Astrocyte (in vitro differentiated cells and primary cell): ENCODE measurements at regions not wholly inside any gene's neighbourhood (a gene's known extent, or its start where the extent isn't known, plus 50 kb on each side); places are given as distances from the start of the nearest gene placed in this dataset.

Experiments used
- DNase-seq: peaks from one replicate; pipeline ENCODE4 v3.0.0-alpha.2; 2010; ENCODE audit warnings: low read depth
- FAIRE-seq: peaks from 2 replicates; lab custom pipeline; 2011; peaks lifted over from hg19 to GRCh38; lab: Jason Lieb, UNC
- H2AFZ ChIP-seq: 2 replicates; pipeline ENCODE4 v1.6.0; 2012; ENCODE audit warnings: low read depth, low read length, inconsistent platforms
- H3K27ac ChIP-seq: 2 replicates; pipeline ENCODE4 v1.5.1; 2011; ENCODE audit warnings: low read depth, low read length, inconsistent platforms
- H3K27me3 ChIP-seq: 2 replicates; pipeline ENCODE4 v1.6.0; 2011; ENCODE audit warnings: low read length, inconsistent platforms; ENCODE audit not compliant: insufficient read depth
- H3K36me3 ChIP-seq: 2 replicates; pipeline ENCODE4 v1.5.1; 2011; ENCODE audit warnings: low read length, inconsistent platforms; ENCODE audit not compliant: insufficient read depth
- H3K4me1 ChIP-seq: 2 replicates; pipeline ENCODE4 v1.5.1; 2011; ENCODE audit warnings: low read length, inconsistent platforms; ENCODE audit not compliant: insufficient read depth
- H3K4me2 ChIP-seq: 2 replicates; pipeline ENCODE4 v1.6.0; 2012; ENCODE audit warnings: low read length, inconsistent platforms
- H3K4me3 ChIP-seq: 2 replicates; pipeline ENCODE4 v1.5.1; 2011; ENCODE audit warnings: low read depth, mild to moderate bottlenecking, low read length, inconsistent platforms; ENCODE audit not compliant: insufficient read depth
- H3K79me2 ChIP-seq: 2 replicates; pipeline ENCODE4 v1.6.0; 2012; ENCODE audit warnings: mild to moderate bottlenecking, low read length, inconsistent platforms; ENCODE audit not compliant: insufficient read depth
- H3K9ac ChIP-seq: 2 replicates; pipeline ENCODE4 v1.6.0; 2012; ENCODE audit warnings: mild to moderate bottlenecking, low read length, inconsistent platforms
- H3K9me3 ChIP-seq: 2 replicates; pipeline ENCODE4 v1.5.1; 2012; ENCODE audit warnings: low read depth, mild to moderate bottlenecking, low read length, inconsistent platforms; ENCODE audit not compliant: insufficient read depth
- H4K20me1 ChIP-seq: 2 replicates; pipeline ENCODE4 v1.6.0; 2012; ENCODE audit warnings: low read length, inconsistent platforms; ENCODE audit not compliant: insufficient read depth
- H3K27ac Mint-ChIP-seq: one replicate; pipeline ENCODE4 v1.8.0; 2021; ENCODE audit warnings: mild to moderate bottlenecking, mixed read lengths; ENCODE audit not compliant: unreplicated experiment
- H3K27me3 Mint-ChIP-seq: one replicate; pipeline ENCODE4 v1.8.0; 2021; ENCODE audit warnings: low read depth, mixed read lengths; ENCODE audit not compliant: unreplicated experiment
- H3K36me3 Mint-ChIP-seq: one replicate; pipeline ENCODE4 v1.8.0; 2021; ENCODE audit warnings: low read depth, mixed read lengths; ENCODE audit not compliant: unreplicated experiment
- H3K4me1 Mint-ChIP-seq: one replicate; pipeline ENCODE4 v1.8.0; 2021; ENCODE audit warnings: low read depth, mixed read lengths; ENCODE audit not compliant: unreplicated experiment
- H3K4me3 Mint-ChIP-seq: one replicate; pipeline ENCODE4 v1.8.0; 2021; ENCODE audit warnings: mild to moderate bottlenecking, moderate library complexity, mixed read lengths; ENCODE audit not compliant: unreplicated experiment
- H3K9me3 Mint-ChIP-seq: one replicate; pipeline ENCODE4 v1.8.0; 2021; ENCODE audit warnings: mild to moderate bottlenecking, mixed read lengths; ENCODE audit not compliant: unreplicated experiment
- CTCF ChIP-seq: IDR thresholded peaks from 2 replicates; pipeline ENCODE4 v1.5.1; 2011; ENCODE audit warnings: low read depth, mild to moderate bottlenecking, inconsistent platforms, low read length, moderate library complexity; ENCODE audit not compliant: insufficient read depth
- EZH2 ChIP-seq: IDR thresholded peaks from 2 replicates; pipeline ENCODE4 v1.6.1; 2012; ENCODE audit warnings: mild to moderate bottlenecking, low read length, inconsistent platforms; ENCODE audit not compliant: insufficient read depth

- Histone ChIP-seq H3K36me3 (no peaks in the 10 kb centered on the region), H3K9me3 (peaks cover 3% of the 10 kb centered on the region), H3K4me3 (no peak overlapping the region), H4K20me1 (no peaks in the 10 kb centered on the region), H3K79me2 (no peaks in the 10 kb centered on the region), H3K9ac (no peak overlapping the region), H2AFZ (no peak overlapping the region), H3K4me2 (no peak overlapping the region), H3K27ac (no peak overlapping the region), H3K4me1 (peaks cover 11% of the 10 kb centered on the region), H3K27me3 (peaks cover 9% of the 10 kb centered on the region)
- Mint-ChIP-seq H3K4me3 (no peak overlapping the region), H3K27ac (no peak overlapping the region), H3K36me3 (no peaks in the 10 kb centered on the region), H3K27me3 (peaks cover 2% of the 10 kb centered on the region), H3K9me3 (peaks cover 5% of the 10 kb centered on the region), H3K4me1 (peaks cover 18% of the 10 kb centered on the region)
- DNase-seq: no peak
- FAIRE-seq: no peak
- TF ChIP-seq EZH2 (no peak), CTCF (no peak)
Measured at GRCh38 chr10:30114401-30114800, 55.0 kb upstream of the JCAD start.

GRCh38 chr10:30111340-30112022 lies 52.1 kb upstream of the JCAD start:
- H3K27ac ChIP-seq: no peak overlapping the region
- peaks cover 9% of the 10 kb centered on the region for H3K27me3 ChIP-seq
- no peak for TF ChIP-seq EZH2
- TF ChIP-seq CTCF: no peak
- H3K4me3 Mint-ChIP-seq: no peak overlapping the region
- H3K9me3 Mint-ChIP-seq: peaks cover 5% of the 10 kb centered on the region
- no peaks in the 10 kb centered on the region for H3K36me3 Mint-ChIP-seq
- no peak overlapping the region for H3K27ac Mint-ChIP-seq
- H3K79me2 ChIP-seq: no peaks in the 10 kb centered on the region
- H3K36me3 ChIP-seq: no peaks in the 10 kb centered on the region
- H3K4me2 ChIP-seq: no peak overlapping the region
- peaks cover 3% of the 10 kb centered on the region for H3K9me3 ChIP-seq
- no peak overlapping the region for H2AFZ ChIP-seq
- no peaks in the 10 kb centered on the region for H3K27me3 Mint-ChIP-seq
- DNase-seq: peak; percentile 82
- FAIRE-seq: peak; percentile 75
- no peak overlapping the region for H3K4me3 ChIP-seq
- peaks cover 20% of the 10 kb centered on the region for H3K4me1 Mint-ChIP-seq
- no peaks in the 10 kb centered on the region for H4K20me1 ChIP-seq
- H3K9ac ChIP-seq: no peak overlapping the region
- peaks cover 11% of the 10 kb centered on the region for H3K4me1 ChIP-seq
